Natural killer cell (primary cell): ENCODE measurements at regions not wholly inside any gene's neighbourhood (a gene's known extent, or its start where the extent isn't known, plus 50 kb on each side); places are given as distances from the start of the nearest gene placed in this dataset.
A peak's percentile ranks its signal among the peaks of the same experiment; 100 is the strongest.

Experiments
- ATAC-seq, 3 donors: fragments of 150-1000 bp in 2 of 3; fragments of 200-7000 bp in 1 of 3; cut with Tn5 transposase; 1 replicate in 1 of 3; 2 replicates in 2 of 3; pipeline ENCODE4 v1.10.0; 2021; ENCODE audit warnings: mild to moderate bottlenecking in 2 of 3, moderate library complexity in 2 of 3
- DNase-seq, 2 donors: peaks; one replicate each; pipeline versions ENCODE4 v3.0.0 to v3.0.0-alpha.2; 2013 to 2021; ENCODE audit warnings: mixed read lengths in 1 of 2
- H3K27ac ChIP-seq: one replicate; pipeline ENCODE4 v1.5.1; 2013; ENCODE audit warnings: mild to moderate bottlenecking, low read length
- H3K27me3 ChIP-seq: one replicate; pipeline ENCODE4 v1.6.1; 2013; ENCODE audit warnings: low read length; ENCODE audit not compliant: control insufficient read depth, insufficient read depth
- H3K36me3 ChIP-seq: one replicate; pipeline ENCODE4 v1.6.1; 2013; ENCODE audit warnings: low read length; ENCODE audit not compliant: control insufficient read depth, insufficient read depth
- H3K4me1 ChIP-seq: one replicate; pipeline ENCODE4 v1.6.1; 2013; ENCODE audit warnings: low read length; ENCODE audit not compliant: control insufficient read depth, insufficient read depth
- H3K4me3 ChIP-seq: one replicate; pipeline ENCODE4 v1.5.1; 2013; ENCODE audit warnings: low read length
- H3K9me3 ChIP-seq: one replicate; pipeline ENCODE4 v1.6.1; 2013; ENCODE audit warnings: low read length; ENCODE audit not compliant: control insufficient read depth, insufficient read depth
- H3K27ac Mint-ChIP-seq, 2 donors: one replicate each; pipeline ENCODE4 v1.8.0; 2022; ENCODE audit warnings: mild to moderate bottlenecking in 2 of 2, mixed read lengths in 2 of 2, moderate library complexity in 1 of 2
- H3K27me3 Mint-ChIP-seq, 2 donors: one replicate each; pipeline ENCODE4 v1.8.0; 2022; ENCODE audit warnings: low read depth in 2 of 2, mixed read lengths in 2 of 2
- H3K36me3 Mint-ChIP-seq: one replicate; pipeline ENCODE4 v1.8.0; 2022; ENCODE audit warnings: mixed read lengths
- H3K4me1 Mint-ChIP-seq, 2 donors: one replicate each; pipeline ENCODE4 v1.8.0; 2022; ENCODE audit warnings: mixed read lengths in 2 of 2
- H3K4me3 Mint-ChIP-seq: one replicate; pipeline ENCODE4 v1.8.0; 2022; ENCODE audit warnings: mild to moderate bottlenecking, moderate library complexity, mixed read lengths
- H3K9me3 Mint-ChIP-seq, 2 donors: one replicate each; pipeline ENCODE4 v1.8.0; 2022; ENCODE audit warnings: mixed read lengths in 2 of 2
- CTCF ChIP-seq: fragments of 200-600 bp; IDR thresholded peaks from one replicate; pipeline ENCODE4 v1.8.0; 2022; ENCODE audit warnings: antibody characterized with exemption
- WGBS: methylation state at CpG from one replicate; pipeline ENCODE4 v1.1.7; 2013; ENCODE audit warnings: missing lambda C conversion rate; ENCODE audit not compliant: insufficient coverage; 5-methylcytosine and 5-hydroxymethylcytosine counted together
- intact Hi-C: fragments of 100-400 bp; cut with micrococcal nuclease; formaldehyde crosslinking; loops from one replicate; pipeline ENCODE4 v1.14.2; 2022

- Mint-ChIP-seq H3K4me3 (no peak overlapping the region), H3K36me3 (no peaks in the 10 kb centered on the region), H3K9me3 (no peaks in the 10 kb centered on the region), H3K27me3 (no peaks in the 10 kb centered on the region), H3K4me1 (no peaks in the 10 kb centered on the region), H3K27ac (no peak overlapping the region)
- Histone ChIP-seq H3K4me3 (no peak overlapping the region), H3K9me3 (no peaks in the 10 kb centered on the region), H3K27me3 (no peaks in the 10 kb centered on the region), H3K36me3 (no peaks in the 10 kb centered on the region), H3K4me1 (no peaks in the 10 kb centered on the region), H3K27ac (no peak overlapping the region)
- ATAC-seq (no peak), DNase-seq (no peak)
- WGBS, result 42% methylated on average over 11 of the region's 11 CpGs
- TF ChIP-seq CTCF, result no peak
- intact Hi-C loops, result no loop called here
Observed at GRCh38 chr12:130266751-130267150, 70.9 kb upstream of the PIWIL1 start.

GRCh38 chr12:130280231-130280630 lies 57.5 kb upstream of the PIWIL1 start:
- H3K36me3 Mint-ChIP-seq, result no peaks in the 10 kb centered on the region
- intact Hi-C loops, result no loop called here
- H3K27me3 Mint-ChIP-seq, result no peaks in the 10 kb centered on the region
- 29% methylated on average over 9 of the region's 9 CpGs for WGBS
- TF ChIP-seq CTCF, result no peak
- Histone ChIP-seq H3K27me3 (no peaks in the 10 kb centered on the region), H3K4me1 (peaks cover 4% of the 10 kb centered on the region), H3K36me3 (no peaks in the 10 kb centered on the region), H3K4me3 (no peak overlapping the region), H3K9me3 (no peaks in the 10 kb centered on the region), H3K27ac (no peak overlapping the region)
- no peaks in the 10 kb centered on the region for H3K4me1 Mint-ChIP-seq
- ATAC-seq, result no peak
- no peak overlapping the region for H3K4me3 Mint-ChIP-seq
- H3K9me3 Mint-ChIP-seq, result no peaks in the 10 kb centered on the region
- no peak overlapping the region for H3K27ac Mint-ChIP-seq
- DNase-seq, result peak in 1 of 2 donors; percentile 6

- DNase-seq, result no peak
- Mint-ChIP-seq H3K9me3 (no peaks in the 10 kb centered on the region), H3K36me3 (no peaks in the 10 kb centered on the region), H3K27me3 (no peaks in the 10 kb centered on the region), H3K4me3 (no peak overlapping the region), H3K4me1 (no peaks in the 10 kb centered on the region), H3K27ac (no peak overlapping the region)
- no peak for TF ChIP-seq CTCF
- peaks cover 4% of the 10 kb centered on the region for H3K4me1 ChIP-seq
- 86% methylated on average over 11 of the region's 11 CpGs for WGBS
- no peaks in the 10 kb centered on the region for H3K36me3 ChIP-seq
- H3K27me3 ChIP-seq, result no peaks in the 10 kb centered on the region
- no peak for ATAC-seq
- H3K9me3 ChIP-seq, result no peaks in the 10 kb centered on the region
- no peak overlapping the region for H3K4me3 ChIP-seq
- H3K27ac ChIP-seq, result no peak overlapping the region
- intact Hi-C loops, result no loop called here
Observed at GRCh38 chr12:130280742-130281141, 56.9 kb upstream of the PIWIL1 start.

- H3K9me3 Mint-ChIP-seq, result no peaks in the 10 kb centered on the region
- peak; percentile 58 for TF ChIP-seq CTCF
- no peaks in the 10 kb centered on the region for H3K4me1 Mint-ChIP-seq
- DNase-seq (peak in 1 of 2 donors; percentile 59), ATAC-seq (peak in 1 of 3 donors; percentile 71)
- Histone ChIP-seq H3K9me3 (no peaks in the 10 kb centered on the region), H3K4me1 (peaks cover 4% of the 10 kb centered on the region), H3K27ac (no peak overlapping the region), H3K27me3 (no peaks in the 10 kb centered on the region), H3K36me3 (no peaks in the 10 kb centered on the region), H3K4me3 (no peak overlapping the region)
- no peaks in the 10 kb centered on the region for H3K27me3 Mint-ChIP-seq
- H3K36me3 Mint-ChIP-seq, result no peaks in the 10 kb centered on the region
- no peak overlapping the region for H3K27ac Mint-ChIP-seq
- H3K4me3 Mint-ChIP-seq, result no peak overlapping the region
- WGBS, result 47% methylated on average over 30 of the region's 30 CpGs
- intact Hi-C loops, result no loop called here
Observed at GRCh38 chr12:130281153-130281799, 56.4 kb upstream of the PIWIL1 start.
